IMR-90 (cell line): ENCODE measurements at regions not wholly inside any gene's neighbourhood (a gene's known extent, or its start where the extent isn't known, plus 50 kb on each side); places are given as distances from the start of the nearest gene placed in this dataset.

Source experiments
- BHLHE40 ChIP-seq: fragments of 150-350 bp; IDR thresholded peaks from 2 replicates; pipeline ENCODE4 v1.6.1; 2016; ENCODE audit warnings: mild to moderate bottlenecking, low read depth, low read length
- CEBPB ChIP-seq: IDR thresholded peaks from 2 replicates; pipeline ENCODE4 v1.6.1; 2012; ENCODE audit warnings: low read depth, low read length, improper control_type of control experiment
- CHD1 ChIP-seq: IDR thresholded peaks from 2 replicates; pipeline ENCODE4 v1.6.1; 2012; ENCODE audit warnings: low read depth, low read length, improper control_type of control experiment
- CTCF ChIP-seq: conservative IDR thresholded peaks from 2 replicates; pipeline ENCODE4 v1.5.1; 2012; ENCODE audit warnings: mild to moderate bottlenecking, low read depth, low read length, improper control_type of control experiment
- ELK1 ChIP-seq: fragments of 150-350 bp; IDR thresholded peaks from 2 replicates; pipeline ENCODE4 v1.6.1; 2016; ENCODE audit warnings: low read depth, mild to moderate bottlenecking, low read length, moderate library complexity, borderline replicate concordance
- MAFK ChIP-seq: IDR thresholded peaks from 2 replicates; pipeline ENCODE4 v1.6.1; 2012; ENCODE audit warnings: low read depth, low read length, improper control_type of control experiment
- MAZ ChIP-seq: IDR thresholded peaks from 2 replicates; pipeline ENCODE4 v1.6.1; 2012; ENCODE audit warnings: low read depth, mild to moderate bottlenecking, low read length, improper control_type of control experiment, moderate library complexity, borderline replicate concordance
- MXI1 ChIP-seq: IDR thresholded peaks from 2 replicates; pipeline ENCODE4 v1.6.1; 2012; ENCODE audit warnings: low read depth, mild to moderate bottlenecking, low read length, moderate library complexity, borderline replicate concordance
- NFE2L2 ChIP-seq: fragments of 150-350 bp; IDR thresholded peaks from 2 replicates; pipeline ENCODE4 v1.6.1; 2016; ENCODE audit warnings: low read depth, mild to moderate bottlenecking, low read length
- POLR2A ChIP-seq: IDR thresholded peaks from 2 replicates; pipeline ENCODE4 v1.6.1; 2012; ENCODE audit warnings: mild to moderate bottlenecking, low read depth, low read length
- RCOR1 ChIP-seq: IDR thresholded peaks from 2 replicates; pipeline ENCODE4 v1.6.1; 2012; ENCODE audit warnings: mild to moderate bottlenecking, low read length, improper control_type of control experiment; ENCODE audit not compliant: insufficient replicate concordance
- SMC3 ChIP-seq: fragments of 150-350 bp; IDR thresholded peaks from 2 replicates; pipeline ENCODE4 v1.6.1; 2016; ENCODE audit warnings: low read depth, mild to moderate bottlenecking, antibody characterized with exemption, low read length, moderate library complexity
- TF ChIP-seq, protein P1 (sequence below): fragments of 150-350 bp; IDR thresholded peaks from 2 replicates; pipeline ENCODE4 v1.6.1; 2017; ENCODE audit warnings: mild to moderate bottlenecking, antibody characterized with exemption, low read length, low read depth

DNA sequence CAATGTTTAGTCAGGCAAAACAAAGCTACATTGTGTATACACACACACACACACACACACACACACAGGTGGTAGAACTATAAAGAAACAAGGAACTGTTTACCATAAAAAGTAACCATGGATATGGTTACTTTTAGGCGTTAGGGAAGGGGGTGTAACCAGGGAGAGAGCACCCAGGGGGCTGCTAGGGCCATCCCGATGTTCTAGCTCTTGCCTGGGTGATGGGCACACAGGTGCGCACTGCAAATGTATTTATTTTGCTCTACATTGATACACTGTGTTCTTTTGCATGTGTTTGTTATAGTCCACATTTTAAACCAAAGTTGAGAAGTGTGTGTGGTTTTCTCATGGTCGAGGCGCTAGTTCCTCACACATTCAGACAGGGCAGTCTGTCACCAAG is 69.8 kb upstream of the MYCN start:
- TF ChIP-seq CTCF (no peak), SMC3 (no peak), RCOR1 (no peak), MAZ (no peak), ELK1 (no peak), POLR2A (no peak), MAFK (no peak), CHD1 (no peak), NFE2L2 (no peak), MXI1 (no peak), CEBPB (no peak), BHLHE40 (no peak)
- TF ChIP-seq, protein P1, sequence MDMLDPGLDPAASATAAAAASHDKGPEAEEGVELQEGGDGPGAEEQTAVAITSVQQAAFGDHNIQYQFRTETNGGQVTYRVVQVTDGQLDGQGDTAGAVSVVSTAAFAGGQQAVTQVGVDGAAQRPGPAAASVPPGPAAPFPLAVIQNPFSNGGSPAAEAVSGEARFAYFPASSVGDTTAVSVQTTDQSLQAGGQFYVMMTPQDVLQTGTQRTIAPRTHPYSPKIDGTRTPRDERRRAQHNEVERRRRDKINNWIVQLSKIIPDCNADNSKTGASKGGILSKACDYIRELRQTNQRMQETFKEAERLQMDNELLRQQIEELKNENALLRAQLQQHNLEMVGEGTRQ = no peak
